ENCODE measurements at regions not wholly inside any gene's neighbourhood (a gene's known extent, or its start where the extent isn't known, plus 50 kb on each side); places are given as distances from the start of the nearest gene placed in this dataset.

GRCh38 chr6:147825848-147826247, 317.4 kb downstream of the SAMD5 start:
- DNase-seq: no peak

DNA sequence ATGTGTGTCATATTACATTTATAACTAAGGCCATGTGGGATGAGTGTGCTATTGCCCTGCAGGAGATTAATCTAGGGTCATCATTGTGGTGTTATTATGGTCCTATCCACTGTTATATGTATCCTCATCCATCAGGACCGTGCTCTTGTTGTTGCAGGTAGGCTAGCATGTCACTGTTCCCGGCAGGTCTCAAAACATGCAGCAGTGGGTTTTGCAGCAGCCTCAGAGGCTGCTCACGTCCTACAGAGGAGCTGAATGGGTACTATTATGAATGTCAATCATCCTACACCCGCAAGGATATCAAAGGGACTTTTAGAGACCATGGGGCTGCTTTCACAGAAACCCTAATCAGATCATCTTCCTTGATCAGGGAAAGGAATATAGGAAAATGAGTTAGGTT, 318.2 kb downstream of the SAMD5 start:
- DNase-seq: no peak

- DNase-seq: no peak
Measured at GRCh38 chr6:147829418-147829817, 320.9 kb downstream of the SAMD5 start.

- no peak for DNase-seq
Measured at GRCh38 chr6:147829835-147830234, 321.3 kb downstream of the SAMD5 start.

GRCh38 chr6:147831356-147831755, 322.9 kb downstream of the SAMD5 start:
- no peak for DNase-seq

- DNase-seq: no peak
Measured at GRCh38 chr6:147833607-147834006, 325.1 kb downstream of the SAMD5 start.

- no peak for DNase-seq
Measured at GRCh38 chr6:147834084-147834776, 325.7 kb downstream of the SAMD5 start.

- no peak for DNase-seq
Measured at GRCh38 chr6:147837540-147837939, 329.1 kb downstream of the SAMD5 start.

GRCh38 chr6:147839708-147840610, 331.5 kb downstream of the SAMD5 start:
- no peak for DNase-seq

DNA sequence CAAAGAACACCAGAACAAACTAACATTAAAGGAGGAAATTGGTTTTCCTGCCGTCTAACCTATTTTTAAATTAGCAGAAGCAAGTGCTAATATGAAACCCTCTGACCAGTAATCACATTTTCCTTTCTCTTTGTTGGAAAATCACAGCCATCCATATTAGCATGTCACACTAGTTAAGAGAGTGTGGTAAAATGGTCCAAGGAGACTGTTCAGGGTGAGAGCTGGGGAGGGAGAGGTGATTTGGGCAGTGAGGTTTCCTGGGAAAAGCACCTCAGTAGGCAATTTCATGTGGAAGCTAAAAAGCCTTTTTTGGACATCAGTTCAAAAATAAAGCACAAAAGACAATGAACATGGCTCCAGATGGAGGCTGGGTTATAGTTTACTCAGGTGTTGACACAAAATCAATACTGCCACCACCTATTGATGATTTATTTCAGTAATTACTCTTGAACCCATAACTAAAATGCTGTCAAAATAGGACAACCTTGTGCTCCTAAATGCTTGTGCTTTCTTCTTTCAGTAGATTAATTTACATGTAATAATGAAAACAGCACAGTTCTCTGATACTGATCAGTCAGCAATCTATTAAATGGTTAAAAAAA, 333.2 kb downstream of the SAMD5 start:
- DNase-seq: no peak

DNA sequence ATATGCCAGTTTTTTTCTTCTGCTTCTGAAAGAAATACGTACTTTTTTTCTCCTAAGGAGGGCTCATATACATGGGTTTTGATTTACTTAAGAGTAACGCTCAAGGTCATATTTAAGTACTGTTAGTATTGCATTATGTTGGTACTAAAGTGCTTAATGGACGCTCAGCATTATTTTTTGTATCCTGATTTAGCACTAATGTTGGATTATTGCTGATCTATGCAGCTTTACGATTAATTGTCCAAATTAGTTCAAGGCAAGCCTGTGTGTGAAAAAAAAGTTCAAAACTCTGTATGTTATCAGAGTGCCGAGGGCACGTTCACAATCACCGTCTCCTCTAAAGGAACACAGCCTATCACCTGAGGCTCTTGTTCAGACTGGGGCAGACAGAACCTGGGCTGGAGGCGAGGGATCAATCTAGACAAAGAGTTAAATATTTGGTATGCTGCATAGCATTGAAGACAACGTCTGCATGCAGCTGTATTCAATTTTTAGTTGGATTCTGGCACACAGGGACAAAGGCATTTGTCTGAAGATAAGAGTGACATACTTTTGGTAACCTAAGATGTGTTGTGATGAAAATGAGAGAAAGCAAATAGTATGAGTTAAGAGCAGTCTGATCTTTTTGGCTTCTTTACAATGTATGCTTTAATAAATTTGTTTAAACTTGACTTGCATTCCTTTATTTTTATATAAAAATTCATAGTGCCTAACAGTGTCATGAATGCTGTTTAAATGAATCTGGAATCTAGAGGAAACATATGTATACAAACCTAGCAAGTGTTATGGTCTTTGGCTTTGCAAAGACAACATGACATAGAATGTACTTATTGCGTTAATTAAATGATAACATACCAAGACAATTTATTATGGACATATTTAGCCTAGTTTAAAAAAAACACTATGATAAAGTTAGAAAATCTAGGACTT, 341.2 kb downstream of the SAMD5 start:
- no peak for DNase-seq

- DNase-seq: no peak
Measured at GRCh38 chr6:147852772-147853171, 344.3 kb downstream of the SAMD5 start.

DNA sequence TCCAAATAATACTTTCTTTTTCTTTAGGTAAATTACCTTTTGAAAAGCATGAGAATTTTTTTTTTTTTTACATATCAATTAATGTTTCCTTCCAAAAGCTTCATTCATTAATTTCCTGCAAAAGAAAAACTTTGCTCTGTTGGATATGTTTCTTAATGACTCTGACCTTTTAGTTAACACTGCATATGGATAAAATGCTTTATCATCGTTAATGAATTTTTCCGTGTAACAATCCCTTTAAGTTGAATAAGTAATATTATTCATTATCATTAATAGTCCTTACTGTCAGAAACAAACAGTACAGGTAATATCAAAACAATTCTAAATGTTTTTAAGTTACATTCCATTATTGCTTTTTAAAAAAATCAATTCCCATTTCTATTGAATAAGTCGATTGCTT, 345.1 kb downstream of the SAMD5 start:
- no peak for DNase-seq

DNA sequence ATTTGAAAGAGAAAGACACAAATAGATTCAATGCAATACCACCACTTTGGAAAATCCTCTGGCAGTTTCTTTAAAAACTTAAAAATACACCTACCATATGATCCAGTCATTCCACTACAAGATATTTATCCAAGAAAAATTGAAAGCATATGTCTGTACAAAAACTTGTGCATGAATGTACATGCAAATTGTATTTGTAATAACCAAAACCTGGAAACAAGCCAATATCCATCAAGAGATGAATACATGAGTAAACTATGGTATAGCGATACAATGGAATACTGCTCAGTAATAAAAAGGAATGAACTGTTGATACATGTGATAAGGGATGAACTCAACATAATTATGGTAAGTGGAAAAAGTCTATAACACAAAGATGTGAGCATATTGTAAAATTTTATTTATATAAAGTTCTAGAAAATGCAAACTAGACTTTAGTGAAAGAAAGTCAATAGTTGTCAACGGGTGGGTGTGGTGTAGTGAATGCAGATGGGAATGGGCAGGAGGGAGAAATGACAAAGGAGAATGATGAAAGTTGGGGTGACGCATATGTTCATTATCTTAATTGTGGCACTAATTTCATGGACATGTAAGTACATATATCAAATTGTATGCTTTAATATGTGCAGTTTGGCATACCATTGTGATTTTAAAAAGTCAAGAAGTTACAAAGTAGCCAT, 347.5 kb downstream of the SAMD5 start:
- DNase-seq: no peak

DNA sequence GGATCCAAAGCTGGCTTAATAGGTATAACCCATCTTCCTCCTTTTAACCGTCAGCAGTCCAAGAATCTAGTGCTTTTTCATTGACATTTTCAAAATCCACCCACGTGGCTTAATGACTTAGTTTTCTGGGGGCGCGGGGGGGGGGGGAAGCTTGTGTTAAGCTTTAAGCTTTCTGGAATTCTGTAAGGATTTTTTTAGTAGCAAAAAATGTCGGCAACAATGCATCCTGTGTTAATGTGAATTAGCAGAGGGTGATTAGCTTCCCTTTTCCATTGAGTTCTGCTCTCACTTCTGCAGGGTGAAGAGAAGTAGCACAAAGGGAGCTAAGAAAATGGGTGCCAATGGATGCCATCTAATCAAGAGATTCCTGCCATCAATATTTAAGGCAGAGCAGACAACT, 348.2 kb downstream of the SAMD5 start:
- no peak for DNase-seq

DNA sequence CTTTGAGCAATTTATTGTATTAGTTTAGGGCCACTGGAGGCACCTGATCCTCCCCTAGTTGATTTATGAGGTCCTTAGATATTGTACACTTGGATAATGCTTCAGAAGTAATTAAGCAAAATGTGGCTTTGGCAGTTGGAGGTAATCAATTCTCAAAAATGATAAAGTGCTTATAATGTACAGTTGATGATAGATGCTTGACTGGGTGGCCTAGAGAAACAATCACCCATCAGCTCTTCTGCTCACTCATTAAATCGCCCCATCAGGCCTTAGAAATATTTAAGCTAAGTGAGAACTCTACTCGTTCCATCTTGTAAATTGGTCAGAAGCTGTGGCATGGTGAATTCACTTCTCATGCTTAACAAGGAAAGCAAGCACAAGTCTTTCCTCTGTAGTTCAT, 349.9 kb downstream of the SAMD5 start:
- no peak for DNase-seq

- DNase-seq: no peak
Measured at GRCh38 chr6:147859071-147859470, 350.6 kb downstream of the SAMD5 start.

GRCh38 chr6:147861696-147862095, 353.2 kb downstream of the SAMD5 start:
- no peak for DNase-seq

DNA sequence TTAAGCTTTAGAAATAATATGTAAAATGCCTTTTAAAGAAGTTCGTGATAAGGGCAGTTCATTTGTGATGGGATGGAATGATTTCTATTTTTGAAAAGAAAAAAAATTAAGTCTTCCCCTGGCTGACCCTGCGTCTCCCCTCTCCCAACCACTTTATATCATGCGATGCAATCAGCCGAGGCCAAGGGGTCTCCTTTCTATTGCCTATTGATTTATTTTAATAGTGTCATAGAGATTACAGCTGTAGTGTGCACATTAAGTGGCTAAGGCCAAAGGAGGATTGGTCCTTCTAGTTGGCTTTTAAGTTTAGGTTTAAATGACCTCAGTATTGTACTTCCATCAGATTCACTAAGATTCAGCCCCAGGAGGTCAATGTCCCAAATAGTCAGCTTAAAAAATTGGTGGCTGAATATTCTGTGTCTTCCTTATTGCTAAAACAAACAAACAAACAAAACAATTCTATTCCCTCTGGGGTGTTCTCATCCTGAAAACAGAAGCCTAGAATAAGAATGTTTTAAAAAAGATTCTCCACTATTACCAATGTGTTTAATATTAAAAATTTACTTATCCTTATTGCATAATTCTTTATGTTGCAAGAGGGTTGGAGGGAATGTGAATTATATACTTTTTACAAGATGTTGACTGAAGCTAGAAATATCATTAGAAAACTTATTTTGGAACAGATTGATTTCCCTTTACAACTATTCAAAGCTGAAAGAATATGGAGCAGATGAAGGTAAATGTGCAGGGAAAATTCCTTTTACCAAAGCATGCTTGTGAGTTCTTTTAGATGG, 359.1 kb downstream of the SAMD5 start:
- no peak for DNase-seq

DNA sequence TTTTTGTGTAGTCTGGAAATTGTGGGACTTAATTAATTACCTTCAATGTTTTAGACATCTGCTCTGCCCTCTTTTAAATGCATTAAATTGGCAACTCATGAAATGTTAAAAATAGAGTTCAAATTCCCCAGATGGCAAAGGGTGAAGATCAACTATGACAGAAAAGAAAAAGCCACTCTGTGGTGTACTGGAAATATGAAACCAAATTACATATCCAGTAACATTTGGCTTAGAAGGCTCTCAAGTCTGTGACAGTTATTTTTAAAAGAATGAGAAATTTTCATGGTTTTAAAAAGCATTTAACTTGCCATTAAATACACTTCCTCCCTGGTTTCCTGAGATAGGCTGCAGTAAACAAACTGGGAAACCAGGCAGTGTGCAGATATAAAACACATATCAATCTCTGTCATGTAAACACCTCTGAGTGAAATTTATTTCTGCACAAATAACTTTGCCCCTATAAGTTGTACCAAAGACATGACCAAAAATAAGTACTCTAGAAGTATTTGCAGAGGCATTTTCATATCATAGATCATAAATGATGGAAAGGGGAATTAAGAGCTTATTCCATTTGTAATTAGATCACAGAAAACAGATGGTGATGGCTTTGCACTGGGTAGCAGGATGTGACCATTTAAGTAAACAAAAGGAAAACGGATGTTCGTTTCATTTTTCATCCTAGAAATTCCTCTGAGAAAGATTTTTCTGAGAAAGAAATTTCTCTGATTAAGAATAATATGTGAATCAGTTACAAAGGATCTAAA, 360.1 kb downstream of the SAMD5 start:
- no peak for DNase-seq

GRCh38 chr6:147869201-147869600, 360.7 kb downstream of the SAMD5 start:
- no peak for DNase-seq
